Lung (tissue), 11 donors: ENCODE measurements at regions not wholly inside any gene's neighbourhood (a gene's known extent, or its start where the extent isn't known, plus 50 kb on each side); places are given as distances from the start of the nearest gene placed in this dataset.

Source experiments
- ATAC-seq: fragments of 200-7000 bp; cut with Tn5 transposase; one replicate; pipeline ENCODE4 v1.9.1; 2020; ENCODE audit warnings: moderate number of reproducible peaks; ENCODE audit not compliant: insufficient read depth, low FRiP score
- DNase-seq, 3 donors: peaks; one replicate each; pipeline ENCODE4 v3.0.0-alpha.2; 2013 to 2017
- H3K27ac ChIP-seq, 2 donors: one replicate each; pipeline ENCODE4 v1.5.1; 2013; ENCODE audit warnings: mild to moderate bottlenecking in 2 of 2, moderate library complexity in 2 of 2, control low read depth in 1 of 2, inconsistent platforms in 1 of 2, low read depth in 1 of 2, low read length in 1 of 2
- H3K27me3 ChIP-seq, 3 donors: one replicate each; pipeline ENCODE4 v1.5.1; 2013; ENCODE audit warnings: low read length in 2 of 3; ENCODE audit not compliant: control insufficient read depth in 3 of 3, insufficient read depth in 3 of 3
- H3K36me3 ChIP-seq, 4 donors: one replicate each; pipeline ENCODE4 v1.5.1; 2013; ENCODE audit warnings: low read length in 4 of 4, mild to moderate bottlenecking in 1 of 4, moderate library complexity in 1 of 4; ENCODE audit not compliant: control insufficient read depth in 4 of 4, insufficient read depth in 4 of 4
- H3K4me1 ChIP-seq, 5 donors: one replicate each; pipeline ENCODE4 v1.5.1; 2013; ENCODE audit warnings: low read length in 5 of 5, mild to moderate bottlenecking in 2 of 5, moderate library complexity in 1 of 5; ENCODE audit not compliant: control insufficient read depth in 5 of 5, insufficient read depth in 5 of 5
- H3K4me3 ChIP-seq: one replicate; pipeline ENCODE4 v1.5.1; 2013; ENCODE audit warnings: mild to moderate bottlenecking, control low read depth, moderate library complexity
- H3K9ac ChIP-seq, 2 donors: one replicate each; pipeline ENCODE4 v1.5.1; 2013; ENCODE audit warnings: low read length in 2 of 2, control low read depth in 1 of 2; ENCODE audit not compliant: insufficient read depth in 1 of 2
- H3K9me3 ChIP-seq, 4 donors: one replicate each; pipeline ENCODE4 v1.5.1; 2013; ENCODE audit warnings: low read length in 3 of 4, mild to moderate bottlenecking in 1 of 4, moderate library complexity in 1 of 4; ENCODE audit not compliant: control insufficient read depth in 4 of 4, insufficient read depth in 3 of 4
- WGBS, 2 donors: extraction: QIAGEN DNeasy Blood & Tissue Kit; methylation state at CpG; one replicate each; pipeline ENCODE4 v1.1.7; 2013; 5-methylcytosine and 5-hydroxymethylcytosine counted together
- TF ChIP-seq, protein P1 (sequence below): IDR thresholded peaks from 2 replicates; pipeline ENCODE4 v1.5.1; 2012; ENCODE audit warnings: mild to moderate bottlenecking; ENCODE audit errors: control extremely low read depth, extremely low read depth
- donor health status: control.
- donor health status: control.
- donor health status: Bipolar disorder and iron deficiency.
- donor health status: healthy.
- donor health status: DM: yes; HTN: yes; CAD: no.

- H3K4me3 ChIP-seq = no peak overlapping the region
- H3K36me3 ChIP-seq = no peaks in the 10 kb centered on the region
- H3K9me3 ChIP-seq = no peaks in the 10 kb centered on the region
- no peaks in the 10 kb centered on the region for H3K4me1 ChIP-seq
- TF ChIP-seq, protein P1, sequence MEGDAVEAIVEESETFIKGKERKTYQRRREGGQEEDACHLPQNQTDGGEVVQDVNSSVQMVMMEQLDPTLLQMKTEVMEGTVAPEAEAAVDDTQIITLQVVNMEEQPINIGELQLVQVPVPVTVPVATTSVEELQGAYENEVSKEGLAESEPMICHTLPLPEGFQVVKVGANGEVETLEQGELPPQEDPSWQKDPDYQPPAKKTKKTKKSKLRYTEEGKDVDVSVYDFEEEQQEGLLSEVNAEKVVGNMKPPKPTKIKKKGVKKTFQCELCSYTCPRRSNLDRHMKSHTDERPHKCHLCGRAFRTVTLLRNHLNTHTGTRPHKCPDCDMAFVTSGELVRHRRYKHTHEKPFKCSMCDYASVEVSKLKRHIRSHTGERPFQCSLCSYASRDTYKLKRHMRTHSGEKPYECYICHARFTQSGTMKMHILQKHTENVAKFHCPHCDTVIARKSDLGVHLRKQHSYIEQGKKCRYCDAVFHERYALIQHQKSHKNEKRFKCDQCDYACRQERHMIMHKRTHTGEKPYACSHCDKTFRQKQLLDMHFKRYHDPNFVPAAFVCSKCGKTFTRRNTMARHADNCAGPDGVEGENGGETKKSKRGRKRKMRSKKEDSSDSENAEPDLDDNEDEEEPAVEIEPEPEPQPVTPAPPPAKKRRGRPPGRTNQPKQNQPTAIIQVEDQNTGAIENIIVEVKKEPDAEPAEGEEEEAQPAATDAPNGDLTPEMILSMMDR = no peak
- ATAC-seq (no peak), DNase-seq (no peak)
- no peak overlapping the region for H3K9ac ChIP-seq
- 23 to 56% methylated on average over 1 of the region's 1 CpG for WGBS, 2 donors
- no peak overlapping the region for H3K27ac ChIP-seq
- H3K27me3 ChIP-seq = no peaks in the 10 kb centered on the region
Measured at GRCh38 chr9:22240619-22241018, 206.0 kb upstream of the DMRTA1 start.

DNA sequence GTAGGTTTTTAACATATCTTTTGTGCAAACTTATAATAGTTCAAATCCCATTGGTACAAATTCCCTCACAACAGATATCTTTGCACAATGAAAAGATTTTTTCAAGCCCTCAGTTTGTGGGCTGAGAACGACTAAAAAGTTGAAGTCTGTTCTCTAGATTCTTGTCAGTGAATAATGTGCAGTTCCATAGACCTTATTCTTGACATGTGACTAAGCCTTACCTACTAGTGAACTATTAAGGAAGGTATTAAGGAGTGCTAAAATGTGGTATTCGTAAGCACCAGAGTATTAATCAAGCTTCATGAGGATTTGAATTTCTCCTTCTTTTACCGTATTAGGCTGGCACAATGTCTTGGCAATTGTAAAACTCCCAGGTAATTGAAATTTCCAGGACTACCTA, 205.6 kb upstream of the DMRTA1 start:
- WGBS, 2 donors = 66 to 68% methylated on average over 3 of the region's 3 CpGs
- no peaks in the 10 kb centered on the region for H3K27me3 ChIP-seq
- TF ChIP-seq, protein P1 = no peak
- H3K4me1 ChIP-seq = no peaks in the 10 kb centered on the region
- no peaks in the 10 kb centered on the region for H3K9me3 ChIP-seq
- ATAC-seq = no peak
- H3K9ac ChIP-seq = no peak overlapping the region
- H3K27ac ChIP-seq = no peak overlapping the region
- no peak for DNase-seq
- H3K36me3 ChIP-seq = no peaks in the 10 kb centered on the region
- H3K4me3 ChIP-seq = no peak overlapping the region

GRCh38 chr9:22241611-22242010, 205.0 kb upstream of the DMRTA1 start:
- no peak for DNase-seq
- Histone ChIP-seq H3K36me3 (no peaks in the 10 kb centered on the region), H3K27me3 (no peaks in the 10 kb centered on the region), H3K4me1 (no peaks in the 10 kb centered on the region), H3K9ac (no peak overlapping the region), H3K4me3 (no peak overlapping the region), H3K27ac (no peak overlapping the region), H3K9me3 (no peaks in the 10 kb centered on the region)
- no peak for ATAC-seq
- TF ChIP-seq, protein P1 = no peak

GRCh38 chr9:22244139-22245011, 202.2 kb upstream of the DMRTA1 start:
- Histone ChIP-seq H3K27ac (no peak overlapping the region), H3K9me3 (no peaks in the 10 kb centered on the region), H3K27me3 (no peaks in the 10 kb centered on the region), H3K36me3 (no peaks in the 10 kb centered on the region), H3K4me1 (no peaks in the 10 kb centered on the region), H3K4me3 (no peak overlapping the region), H3K9ac (no peak overlapping the region)
- 39 to 40% methylated on average over 9 of the region's 9 CpGs for WGBS, 2 donors
- ATAC-seq (no peak), DNase-seq (peak; percentile 18 to 45 (median 41))
- TF ChIP-seq, protein P1 = peak; percentile 21
